RWPE2 (cell line): ENCODE measurements at regions not wholly inside any gene's neighbourhood (a gene's known extent, or its start where the extent isn't known, plus 50 kb on each side); places are given as distances from the start of the nearest gene placed in this dataset.

Experiments
- ATAC-seq: fragments of 200-7000 bp; cut with Tn5 transposase; 3 replicates; pipeline ENCODE4 v1.9.1; 2021; ENCODE audit warnings: low read depth
- DNase-seq: peaks from one replicate; pipeline ENCODE4 v3.0.0-alpha.2; 2020; ENCODE audit warnings: low spot score
- H3K27ac ChIP-seq: fragments of 450-650 bp; 2 replicates; pipeline ENCODE4 v1.5.1; 2017; ENCODE audit warnings: mild to moderate bottlenecking; ENCODE audit not compliant: poor library complexity, severe bottlenecking
- H3K27me3 ChIP-seq: fragments of 250-450 bp; sonication (Bioruptor Pico); 2 replicates; pipeline ENCODE4 v1.5.1; 2021; ENCODE audit warnings: mild to moderate bottlenecking, moderate library complexity; ENCODE audit not compliant: insufficient read depth, poor library complexity, severe bottlenecking
- H3K36me3 ChIP-seq: fragments of 250-450 bp; sonication (Bioruptor Pico); 2 replicates; pipeline ENCODE4 v1.5.1; 2020; ENCODE audit warnings: low read depth, mild to moderate bottlenecking, moderate library complexity
- H3K4me1 ChIP-seq: fragments of 250-450 bp; sonication (Bioruptor Pico); 2 replicates; pipeline ENCODE4 v1.5.1; 2021; ENCODE audit warnings: mild to moderate bottlenecking, moderate library complexity; ENCODE audit not compliant: insufficient read depth, poor library complexity, severe bottlenecking
- H3K4me3 ChIP-seq: fragments of 250-450 bp; sonication (Bioruptor Pico); 2 replicates; pipeline ENCODE4 v1.5.1; 2021; ENCODE audit warnings: mild to moderate bottlenecking, moderate library complexity; ENCODE audit not compliant: severe bottlenecking
- H3K9me3 ChIP-seq: fragments of 250-450 bp; sonication (Bioruptor Pico); 2 replicates; pipeline ENCODE4 v1.5.1; 2021; ENCODE audit warnings: mild to moderate bottlenecking, moderate library complexity; ENCODE audit not compliant: severe bottlenecking
- CTCF ChIP-seq: fragments of 450-650 bp; IDR thresholded peaks from one replicate; pipeline ENCODE4 v1.5.1; 2017; ENCODE audit warnings: mild to moderate bottlenecking, moderate library complexity; ENCODE audit not compliant: poor library complexity, severe bottlenecking

- Histone ChIP-seq H3K27me3 (no peaks in the 10 kb centered on the region), H3K4me1 (peaks cover 14% of the 10 kb centered on the region), H3K9me3 (no peaks in the 10 kb centered on the region), H3K4me3 (no peak overlapping the region), H3K36me3 (no peaks in the 10 kb centered on the region), H3K27ac (no peak overlapping the region)
- TF ChIP-seq CTCF: no peak
- DNase-seq: no peak
- no peak for ATAC-seq
These were observed 285.2 kb upstream of the MKLN1 start for GRCh38 chr7:131042269-131043160.

GRCh38 chr7:131045526-131045925, 282.1 kb upstream of the MKLN1 start:
- Histone ChIP-seq H3K27ac (no peak overlapping the region), H3K27me3 (no peaks in the 10 kb centered on the region), H3K9me3 (no peaks in the 10 kb centered on the region), H3K36me3 (0 out of 2 replicates have a peak, but pooled peaks cover under 1% of the 10 kb centered on the region), H3K4me1 (no peaks in the 10 kb centered on the region), H3K4me3 (no peak overlapping the region)
- DNase-seq (no peak), ATAC-seq (no peak)
- TF ChIP-seq CTCF: no peak

GRCh38 chr7:131046246-131046645, 281.4 kb upstream of the MKLN1 start:
- H3K27ac ChIP-seq: no peak overlapping the region
- no peak overlapping the region for H3K4me3 ChIP-seq
- no peaks in the 10 kb centered on the region for H3K27me3 ChIP-seq
- DNase-seq: no peak
- 0 out of 2 replicates have a peak, but pooled peaks cover 5% of the 10 kb centered on the region for H3K36me3 ChIP-seq
- TF ChIP-seq CTCF: no peak
- no peak for ATAC-seq
- H3K4me1 ChIP-seq: no peaks in the 10 kb centered on the region
- H3K9me3 ChIP-seq: no peaks in the 10 kb centered on the region

- H3K9me3 ChIP-seq: no peaks in the 10 kb centered on the region
- H3K36me3 ChIP-seq: 0 out of 2 replicates have a peak, but pooled peaks cover 7% of the 10 kb centered on the region
- no peaks in the 10 kb centered on the region for H3K27me3 ChIP-seq
- no peaks in the 10 kb centered on the region for H3K4me1 ChIP-seq
- TF ChIP-seq CTCF: no peak
- H3K27ac ChIP-seq: no peak overlapping the region
- ATAC-seq: peak; percentile 31; the same call in 1 of the 3 replicates
- no peak for DNase-seq
- no peak overlapping the region for H3K4me3 ChIP-seq
These were observed 279.9 kb upstream of the MKLN1 start for GRCh38 chr7:131047651-131048304.

- ATAC-seq (no peak), DNase-seq (no peak)
- no peaks in the 10 kb centered on the region for H3K9me3 ChIP-seq
- no peak for TF ChIP-seq CTCF
- 0 out of 2 replicates have a peak, but pooled peaks cover 7% of the 10 kb centered on the region for H3K36me3 ChIP-seq
- no peaks in the 10 kb centered on the region for H3K4me1 ChIP-seq
- H3K27ac ChIP-seq: no peak overlapping the region
- no peak overlapping the region for H3K4me3 ChIP-seq
- H3K27me3 ChIP-seq: no peaks in the 10 kb centered on the region
These were observed 276.4 kb upstream of the MKLN1 start for GRCh38 chr7:131051304-131051703.
